NB4 (cell line): ENCODE measurements at regions not wholly inside any gene's neighbourhood (a gene's known extent, or its start where the extent isn't known, plus 50 kb on each side); places are given as distances from the start of the nearest gene placed in this dataset.

ENCODE experiments used
- MYC ChIP-seq: IDR thresholded peaks from 2 replicates; pipeline ENCODE4 v1.6.1; 2011; ENCODE audit warnings: low read depth, low read length
- POLR2A ChIP-seq: IDR thresholded peaks from 2 replicates; pipeline ENCODE4 v1.6.1; 2011; ENCODE audit warnings: mild to moderate bottlenecking; ENCODE audit not compliant: insufficient read length; ENCODE audit errors: extremely low read depth
- TF ChIP-seq, protein P1 (sequence below): IDR thresholded peaks from one replicate; pipeline ENCODE4 v1.5.1; 2012; ENCODE audit warnings: low read depth, low read length

DNA sequence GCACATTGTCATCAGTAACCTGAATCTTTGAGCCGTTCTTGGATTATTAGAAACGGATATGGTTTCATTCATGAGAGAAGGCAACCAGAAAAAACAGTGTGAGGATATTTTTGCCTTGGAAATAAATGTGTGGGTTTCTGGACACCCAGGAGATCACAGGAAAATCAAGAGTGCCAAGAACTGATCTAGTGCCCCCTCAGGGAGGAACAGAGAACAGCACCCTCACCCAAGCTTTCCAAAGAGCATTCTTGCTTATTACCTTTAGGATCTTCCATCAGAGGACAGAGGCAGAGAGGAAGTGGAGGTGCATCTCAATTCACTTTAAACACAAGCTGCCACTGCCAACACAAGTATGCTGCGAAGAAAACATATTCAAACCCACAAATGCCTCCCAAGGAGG lies 851.5 kb upstream of the COBL start:
- TF ChIP-seq POLR2A (no peak), MYC (no peak)
- TF ChIP-seq, protein P1, sequence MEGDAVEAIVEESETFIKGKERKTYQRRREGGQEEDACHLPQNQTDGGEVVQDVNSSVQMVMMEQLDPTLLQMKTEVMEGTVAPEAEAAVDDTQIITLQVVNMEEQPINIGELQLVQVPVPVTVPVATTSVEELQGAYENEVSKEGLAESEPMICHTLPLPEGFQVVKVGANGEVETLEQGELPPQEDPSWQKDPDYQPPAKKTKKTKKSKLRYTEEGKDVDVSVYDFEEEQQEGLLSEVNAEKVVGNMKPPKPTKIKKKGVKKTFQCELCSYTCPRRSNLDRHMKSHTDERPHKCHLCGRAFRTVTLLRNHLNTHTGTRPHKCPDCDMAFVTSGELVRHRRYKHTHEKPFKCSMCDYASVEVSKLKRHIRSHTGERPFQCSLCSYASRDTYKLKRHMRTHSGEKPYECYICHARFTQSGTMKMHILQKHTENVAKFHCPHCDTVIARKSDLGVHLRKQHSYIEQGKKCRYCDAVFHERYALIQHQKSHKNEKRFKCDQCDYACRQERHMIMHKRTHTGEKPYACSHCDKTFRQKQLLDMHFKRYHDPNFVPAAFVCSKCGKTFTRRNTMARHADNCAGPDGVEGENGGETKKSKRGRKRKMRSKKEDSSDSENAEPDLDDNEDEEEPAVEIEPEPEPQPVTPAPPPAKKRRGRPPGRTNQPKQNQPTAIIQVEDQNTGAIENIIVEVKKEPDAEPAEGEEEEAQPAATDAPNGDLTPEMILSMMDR, result peak; percentile 60
